Keratinocyte (primary cell): ENCODE measurements at regions not wholly inside any gene's neighbourhood (a gene's known extent, or its start where the extent isn't known, plus 50 kb on each side); places are given as distances from the start of the nearest gene placed in this dataset.
"Not testable (repeated sequence)": the region's sequence is repeated elsewhere in the genome, so short reads cannot be mapped to it uniquely, and the experiment has no call there.

Source experiments
- DNase-seq: peaks from one replicate; pipeline ENCODE4 v3.0.0-alpha.2; 2011; ENCODE audit warnings: low read depth, missing footprints, low spot score
- FAIRE-seq: peaks from 2 replicates; lab custom pipeline; 2011; peaks lifted over from hg19 to GRCh38; lab: Jason Lieb, UNC
- H2AFZ ChIP-seq: 2 replicates; pipeline ENCODE4 v1.6.0; 2012; ENCODE audit warnings: low read length, control low read depth, inconsistent platforms; ENCODE audit not compliant: control insufficient read depth
- H3K27ac ChIP-seq: 2 replicates; pipeline ENCODE4 v1.5.1; 2011; ENCODE audit warnings: low read length; ENCODE audit not compliant: control insufficient read depth, insufficient read depth
- H3K27me3 ChIP-seq: 3 replicates; pipeline ENCODE4 v1.6.0; 2011; ENCODE audit warnings: low read length; ENCODE audit not compliant: control insufficient read depth, insufficient read depth; ENCODE audit errors: extremely low read depth
- H3K36me3 ChIP-seq, 2 experiments: 2 replicates in 1 of 2; 3 replicates in 1 of 2; pipeline ENCODE4 v1.5.1; 2011; ENCODE audit warnings: low read length in 2 of 2, mild to moderate bottlenecking in 1 of 2; ENCODE audit not compliant: control insufficient read depth in 2 of 2, insufficient read depth in 2 of 2; ENCODE audit errors: extremely low read depth in 1 of 2
- H3K4me1 ChIP-seq: 3 replicates; pipeline ENCODE4 v1.5.1; 2011; ENCODE audit warnings: low read length; ENCODE audit not compliant: control insufficient read depth, insufficient read depth; ENCODE audit errors: extremely low read depth
- H3K4me2 ChIP-seq: 3 replicates; pipeline ENCODE4 v1.6.0; 2011; ENCODE audit warnings: low read depth, low read length; ENCODE audit not compliant: control insufficient read depth, insufficient read depth; ENCODE audit errors: extremely low read depth
- H3K4me3 ChIP-seq, 3 experiments: fragments of 200-600 bp in 1 of 3; sonication (generic) in 1 of 3; 2 replicates in 2 of 3; 3 replicates in 1 of 3; pipeline ENCODE4 v1.5.1; 2011 to 2016; ENCODE audit warnings: low read length in 3 of 3, mild to moderate bottlenecking in 3 of 3, control low read depth in 2 of 3, inconsistent platforms in 1 of 3, low read depth in 1 of 3, mixed read lengths in 1 of 3, mixed run types in 1 of 3, moderate library complexity in 1 of 3; ENCODE audit not compliant: control insufficient read depth in 2 of 3, insufficient read depth in 2 of 3; ENCODE audit errors: extremely low read depth in 1 of 3
- H3K79me2 ChIP-seq: 2 replicates; pipeline ENCODE4 v1.6.0; 2012; ENCODE audit warnings: low read length; ENCODE audit not compliant: control insufficient read depth, insufficient read depth
- H3K9ac ChIP-seq: 3 replicates; pipeline ENCODE4 v1.6.0; 2011; ENCODE audit warnings: low read length; ENCODE audit not compliant: control insufficient read depth, insufficient read depth; ENCODE audit errors: extremely low read depth
- H3K9me1 ChIP-seq: 3 replicates; pipeline ENCODE4 v1.6.0; 2011; ENCODE audit warnings: low read length; ENCODE audit not compliant: control insufficient read depth, insufficient read depth; ENCODE audit errors: extremely low read depth
- H3K9me3 ChIP-seq: 2 replicates; pipeline ENCODE4 v1.5.1; 2012; ENCODE audit warnings: low read depth, low read length; ENCODE audit not compliant: control insufficient read depth
- H4K20me1 ChIP-seq: 3 replicates; pipeline ENCODE4 v1.6.0; 2011; ENCODE audit warnings: low read length; ENCODE audit not compliant: control insufficient read depth, insufficient read depth; ENCODE audit errors: extremely low read depth
- EZH2 ChIP-seq: IDR thresholded peaks from one replicate; pipeline ENCODE4 v1.6.1; 2012; ENCODE audit warnings: inconsistent platforms, mild to moderate bottlenecking, low read length, moderate library complexity
- dilution Hi-C: fragments of 300-500 bp; cut with MboI; formaldehyde crosslinking; loops from one replicate; pipeline ENCODE4 v1.7.0; 2020; ENCODE audit warnings: low sequenced_read_pairs; ENCODE audit not compliant: extremely low pct_ligation_motif_present
- TF ChIP-seq, protein P1 (sequence below), 3 experiments: IDR thresholded peaks in 1 of 3; conservative IDR thresholded peaks in 1 of 3; optimal IDR thresholded peaks in 1 of 3; 2 replicates in 2 of 3; 3 replicates in 1 of 3; pipeline versions ENCODE3 to v1.5.1; 2011; ENCODE audit warnings: low read length in 3 of 3, mild to moderate bottlenecking in 3 of 3, moderate library complexity in 2 of 3, control low read depth in 1 of 3, inconsistent platforms in 1 of 3; ENCODE audit not compliant: insufficient read depth in 2 of 3; ENCODE audit errors: extremely low read depth in 1 of 3

DNA sequence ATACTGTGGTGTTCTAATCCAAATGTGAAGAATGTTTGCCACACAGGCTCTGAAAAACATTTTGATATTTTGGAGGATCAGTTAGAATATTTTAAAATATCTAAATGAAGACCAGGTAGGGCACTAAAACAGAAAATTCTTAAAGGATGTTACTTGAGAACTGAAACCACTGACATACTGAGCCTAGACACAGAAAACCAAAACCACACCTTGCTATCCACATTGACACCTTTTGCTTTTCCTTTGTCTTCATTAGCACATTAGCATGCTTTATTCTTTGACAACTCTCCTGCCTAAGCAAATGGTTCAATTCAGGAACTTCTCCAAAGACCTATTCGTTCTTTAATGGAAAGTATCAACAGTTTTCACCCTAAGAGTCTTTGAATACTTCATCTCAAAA lies 835.9 kb upstream of the GRM7 start:
- Histone ChIP-seq H3K27me3 (no peaks in the 10 kb centered on the region), H3K4me1 (no peaks in the 10 kb centered on the region), H2AFZ (no peak overlapping the region), H3K9me3 (peaks cover under 1% of the 10 kb centered on the region), H3K4me3 (no peak overlapping the region), H3K27ac (no peak overlapping the region), H3K79me2 (no peaks in the 10 kb centered on the region), H3K9ac (no peak overlapping the region), H3K4me2 (no peak overlapping the region), H3K9me1 (no peaks in the 10 kb centered on the region), H4K20me1 (no peaks in the 10 kb centered on the region), H3K36me3 (no peaks in the 10 kb centered on the region)
- FAIRE-seq, result no peak
- dilution Hi-C loops, result no loop called here
- DNase-seq, result no peak
- TF ChIP-seq, protein P1, sequence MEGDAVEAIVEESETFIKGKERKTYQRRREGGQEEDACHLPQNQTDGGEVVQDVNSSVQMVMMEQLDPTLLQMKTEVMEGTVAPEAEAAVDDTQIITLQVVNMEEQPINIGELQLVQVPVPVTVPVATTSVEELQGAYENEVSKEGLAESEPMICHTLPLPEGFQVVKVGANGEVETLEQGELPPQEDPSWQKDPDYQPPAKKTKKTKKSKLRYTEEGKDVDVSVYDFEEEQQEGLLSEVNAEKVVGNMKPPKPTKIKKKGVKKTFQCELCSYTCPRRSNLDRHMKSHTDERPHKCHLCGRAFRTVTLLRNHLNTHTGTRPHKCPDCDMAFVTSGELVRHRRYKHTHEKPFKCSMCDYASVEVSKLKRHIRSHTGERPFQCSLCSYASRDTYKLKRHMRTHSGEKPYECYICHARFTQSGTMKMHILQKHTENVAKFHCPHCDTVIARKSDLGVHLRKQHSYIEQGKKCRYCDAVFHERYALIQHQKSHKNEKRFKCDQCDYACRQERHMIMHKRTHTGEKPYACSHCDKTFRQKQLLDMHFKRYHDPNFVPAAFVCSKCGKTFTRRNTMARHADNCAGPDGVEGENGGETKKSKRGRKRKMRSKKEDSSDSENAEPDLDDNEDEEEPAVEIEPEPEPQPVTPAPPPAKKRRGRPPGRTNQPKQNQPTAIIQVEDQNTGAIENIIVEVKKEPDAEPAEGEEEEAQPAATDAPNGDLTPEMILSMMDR (optimal IDR thresholded peaks at IDR 0.05 in 1 of 3, IDR thresholded peaks at IDR 0.05 in 1 of 3, conservative IDR thresholded peaks at IDR 0.05 in 1 of 3; ENCODE audit: extremely low read depth in 1 of 3, insufficient read depth in 2 of 3, low read length in 3 of 3), result no peak
- TF ChIP-seq EZH2, result no peak

DNA sequence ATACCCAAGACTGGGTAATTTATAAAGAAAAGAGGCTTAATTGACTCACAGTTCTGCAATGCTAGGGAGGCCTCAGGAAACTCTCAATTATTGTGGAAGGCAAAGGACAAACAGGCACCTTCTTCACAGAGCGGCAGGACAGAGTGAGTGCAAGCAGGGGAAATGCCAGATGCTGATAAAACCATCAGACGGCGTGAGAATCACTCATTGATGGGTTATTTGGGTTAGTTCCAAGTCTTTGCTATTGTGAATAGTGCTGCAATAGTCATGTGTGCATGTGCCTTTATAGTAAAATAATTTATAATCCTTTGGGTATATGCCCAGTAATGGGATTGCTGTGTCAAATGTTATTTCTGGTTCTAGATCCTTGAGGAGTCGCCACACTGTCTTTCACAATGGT lies 830.3 kb upstream of the GRM7 start:
- H4K20me1 ChIP-seq, H3K4me1 ChIP-seq, FAIRE-seq, DNase-seq, H3K36me3 ChIP-seq, H3K4me3 ChIP-seq, H3K27ac ChIP-seq, dilution Hi-C loops, H2AFZ ChIP-seq, H3K9ac ChIP-seq, H3K9me3 ChIP-seq, H3K4me2 ChIP-seq, H3K27me3 ChIP-seq, H3K79me2 ChIP-seq, H3K9me1 ChIP-seq: not testable (repeated sequence)

GRCh38 chr3:6035626-6036025 lies 825.3 kb upstream of the GRM7 start:
- no peak for FAIRE-seq
- no peaks in the 10 kb centered on the region for H3K9me1 ChIP-seq

More at GRCh38 chr3:6035626-6036025, 825.3 kb upstream of the GRM7 start:
- Histone ChIP-seq H2AFZ (no peak overlapping the region), H3K9me3 (peaks cover 3% of the 10 kb centered on the region), H4K20me1 (no peaks in the 10 kb centered on the region), H3K4me3 (no peak overlapping the region), H3K4me2 (no peak overlapping the region), H3K27ac (no peak overlapping the region), H3K9ac (no peak overlapping the region), H3K4me1 (no peaks in the 10 kb centered on the region), H3K36me3 (no peaks in the 10 kb centered on the region), H3K27me3 (no peaks in the 10 kb centered on the region), H3K79me2 (no peaks in the 10 kb centered on the region)
- no peak for DNase-seq
- dilution Hi-C loops, result no loop called here
- TF ChIP-seq, protein P1 (optimal IDR thresholded peaks at IDR 0.05 in 1 of 3, IDR thresholded peaks at IDR 0.05 in 1 of 3, conservative IDR thresholded peaks at IDR 0.05 in 1 of 3; ENCODE audit: extremely low read depth in 1 of 3, insufficient read depth in 2 of 3, low read length in 3 of 3), result no peak
- no peak for TF ChIP-seq EZH2
